CD4-positive, alpha-beta T cell treated with Interleukin-15 for 4 hours (primary cell): ENCODE measurements at regions not wholly inside any gene's neighbourhood (a gene's known extent, or its start where the extent isn't known, plus 50 kb on each side); places are given as distances from the start of the nearest gene placed in this dataset.
A peak's percentile ranks its signal among the peaks of the same experiment; 100 is the strongest.

Experiments
- DNase-seq: peaks from one replicate; pipeline ENCODE4 v3.0.0-alpha.2; 2020; ENCODE audit warnings: low spot score

GRCh38 chr1:212225871-212226302 lies 59.3 kb upstream of the PPP2R5A start:
- DNase-seq, result no peak

GRCh38 chr1:212226467-212226866 lies 58.7 kb upstream of the PPP2R5A start:
- no peak for DNase-seq

- DNase-seq, result no peak
Measured at GRCh38 chr1:212228076-212228475, 57.1 kb upstream of the PPP2R5A start.

- DNase-seq, result no peak
Measured at GRCh38 chr1:212228591-212229119, 56.6 kb upstream of the PPP2R5A start.

DNA sequence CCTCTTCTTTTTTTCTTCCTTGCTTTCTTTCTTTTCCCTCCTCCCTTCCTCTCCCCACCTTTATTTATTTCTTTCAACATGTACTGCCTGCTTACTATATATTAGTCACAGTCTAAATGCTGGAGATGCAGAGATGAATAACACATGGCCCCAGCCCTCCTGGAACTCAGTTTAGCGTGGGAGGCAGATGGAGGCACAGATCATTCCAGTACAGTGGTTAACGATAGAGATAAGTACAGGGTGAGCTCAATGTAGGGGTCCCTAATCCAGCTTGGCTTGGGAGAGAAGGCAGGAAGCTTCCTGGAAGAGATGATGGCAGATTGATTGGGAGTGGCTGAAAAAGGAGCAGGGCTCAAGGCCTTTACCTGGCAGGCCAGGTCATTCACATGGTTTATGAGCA lies 55.6 kb upstream of the PPP2R5A start:
- DNase-seq, result no peak

DNA sequence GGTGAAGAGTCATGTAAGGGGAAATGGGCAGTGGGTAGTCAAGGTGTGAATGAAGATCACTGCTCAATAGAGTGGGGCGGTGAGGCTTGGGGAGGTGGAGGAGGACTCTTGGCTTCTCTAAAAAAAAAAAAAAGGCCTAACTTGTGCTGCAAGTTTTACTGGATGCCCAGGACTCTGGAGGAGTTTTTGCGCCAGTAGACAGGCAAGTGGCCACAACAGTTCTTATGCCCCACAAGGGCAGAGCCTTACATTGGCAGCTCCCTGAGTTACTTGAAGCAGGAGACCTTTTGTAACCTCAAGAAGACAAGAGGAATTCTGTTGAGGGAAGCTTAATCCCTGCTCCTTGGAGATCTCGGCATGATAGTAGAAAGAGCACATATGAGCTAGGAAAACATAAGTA lies 54.9 kb upstream of the PPP2R5A start:
- no peak for DNase-seq

- no peak for DNase-seq
Measured at GRCh38 chr1:212231372-212231771, 53.8 kb upstream of the PPP2R5A start.

- no peak for DNase-seq
Measured at GRCh38 chr1:212232090-212232489, 53.1 kb upstream of the PPP2R5A start.

DNA sequence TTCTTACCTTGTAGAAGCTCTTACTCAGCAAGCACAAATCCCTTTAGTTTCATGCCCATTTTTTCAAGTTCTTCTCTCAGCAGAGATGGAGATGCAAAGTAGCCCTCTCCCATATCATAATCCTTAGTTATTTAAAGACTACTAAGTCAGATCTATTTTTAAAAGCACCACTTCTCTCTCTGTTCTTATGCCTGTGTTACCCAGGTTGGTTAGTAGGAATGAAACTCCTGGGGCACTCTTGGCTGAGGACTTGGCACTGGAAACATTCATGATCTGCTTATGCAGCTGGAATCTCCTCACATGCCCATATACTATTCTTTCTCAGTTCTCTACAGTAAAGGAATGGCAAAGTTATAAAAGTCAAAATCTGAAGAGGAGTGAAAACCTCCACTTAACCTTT lies 51.9 kb upstream of the PPP2R5A start:
- no peak for DNase-seq

- DNase-seq, result peak; percentile 18
Measured at GRCh38 chr1:212234431-212235395, 50.5 kb upstream of the PPP2R5A start.
